ENCODE measurements at regions not wholly inside any gene's neighbourhood (a gene's known extent, or its start where the extent isn't known, plus 50 kb on each side); places are given as distances from the start of the nearest gene placed in this dataset.

GRCh38 chr18:23311351-23312121 is 141.6 kb upstream of the RIOK3 start:
- no peak for ATAC-seq
- DNase-seq (ENCODE audit: extremely low read depth in 1 of 4, low spot score in 3 of 4) = no peak
- intact Hi-C loops (cut with micrococcal nuclease) (no loop called here), in situ Hi-C loops (cut with MboI) (no loop called here)
- H3K9ac ChIP-seq (ENCODE audit: insufficient read depth in 1 of 2, low read depth in 2 of 2, low read length in 2 of 2) = no peak overlapping the region
- no peak overlapping the region for H2AFZ ChIP-seq (ENCODE audit: low read depth, low read length)
- no peaks in the 10 kb centered on the region for H4K20me1 ChIP-seq (replicated peaks; ENCODE audit: control insufficient read depth, insufficient read depth, low read length)
- ChIA-PET POLR2A (interaction anchor here (0.7 to 2.5 kb wide), 4 partner anchors 9 to 54 kb away, joined by 3 to 7 read pairs (median 4); no protein-coding TSS in a partner anchor), CTCF (ENCODE audit: low intra/inter-chr PET ratio) (no interaction called here)
- H3K4me2 ChIP-seq (ENCODE audit: insufficient read depth, low read length) = no peak overlapping the region
- BruUV-seq (replicated peaks) = no TSS peak
- no peaks in the 10 kb centered on the region for H3K79me2 ChIP-seq (ENCODE audit: control insufficient read depth, insufficient read depth, low read length)
- no peak for FAIRE-seq
- H3K27ac ChIP-seq (ENCODE audit: extremely low read depth, low read depth, low read length) = no peak overlapping the region
- no peaks in the 10 kb centered on the region for H3K36me3 ChIP-seq (ENCODE audit: control insufficient read depth, insufficient read depth, low read length)
- no peak overlapping the region for H3K4me3 ChIP-seq
- no peaks in the 10 kb centered on the region for H3K9me3 ChIP-seq (replicated peaks; ENCODE audit: control insufficient read depth, insufficient read depth, low read depth, low read length)
- no peaks in the 10 kb centered on the region for H3K9me1 ChIP-seq (ENCODE audit: control insufficient read depth, insufficient read depth, low read length)
- 69% methylated on average over 7 of the region's 7 CpGs for WGBS (ENCODE audit: insufficient coverage, low coverage, missing lambda C conversion rate)
- H3K27me3 ChIP-seq (ENCODE audit: control insufficient read depth in 2 of 2, insufficient read depth in 2 of 2, low read length in 2 of 2) = no peaks in the 10 kb centered on the region
- H3K4me1 ChIP-seq (replicated peaks in 1 of 2; ENCODE audit: control insufficient read depth in 2 of 2, insufficient read depth in 2 of 2, low read length in 2 of 2) = peaks cover 0 to 3% of the 10 kb centered on the region in 2 experiments; a peak in 1 of 5 replicates
- no peak for TF ChIP-seq ZNF75A (CRISPR knock-in tag; IDR thresholded peaks at IDR 0.05)
- TF ChIP-seq ZNF696 (CRISPR knock-in tag; conservative IDR thresholded peaks at IDR 0.05) = no peak
- TF ChIP-seq L3MBTL2 (IDR thresholded peaks at IDR 0.05) = no peak
- no peak for TF ChIP-seq NR4A1 (CRISPR knock-in tag; IDR thresholded peaks at IDR 0.05)
- TF ChIP-seq NR4A1 (tag; IDR thresholded peaks at IDR 0.05) = no peak
- TF ChIP-seq, protein P1, sequence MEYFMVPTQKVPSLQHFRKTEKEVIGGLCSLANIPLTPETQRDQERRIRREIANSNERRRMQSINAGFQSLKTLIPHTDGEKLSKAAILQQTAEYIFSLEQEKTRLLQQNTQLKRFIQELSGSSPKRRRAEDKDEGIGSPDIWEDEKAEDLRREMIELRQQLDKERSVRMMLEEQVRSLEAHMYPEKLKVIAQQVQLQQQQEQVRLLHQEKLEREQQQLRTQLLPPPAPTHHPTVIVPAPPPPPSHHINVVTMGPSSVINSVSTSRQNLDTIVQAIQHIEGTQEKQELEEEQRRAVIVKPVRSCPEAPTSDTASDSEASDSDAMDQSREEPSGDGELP (CRISPR knock-in tag; IDR thresholded peaks at IDR 0.05; ENCODE audit: borderline replicate concordance) = no peak
- TF ChIP-seq CEBPG (CRISPR knock-in tag; IDR thresholded peaks at IDR 0.05) = no peak
- no peak for TF ChIP-seq CEBPG (tag; conservative IDR thresholded peaks at IDR 0.05 in 1 of 2, IDR thresholded peaks at IDR 0.05 in 1 of 2)

All from K562 (cell line).